GM19467 (cell line): ENCODE measurements at regions not wholly inside any gene's neighbourhood (a gene's known extent, or its start where the extent isn't known, plus 50 kb on each side); places are given as distances from the start of the nearest gene placed in this dataset.

Experiments
- ATAC-seq: cut with Tn5 transposase; IDR thresholded peaks from one replicate; pipeline ENCODE4 v1.9.1; 2021; ENCODE audit warnings: mild to moderate bottlenecking, moderate library complexity; ENCODE audit not compliant: unreplicated experiment

GRCh38 chr4:159443975-159444374, 341.1 kb downstream of the RAPGEF2 start:
- ATAC-seq: no peak

- no peak for ATAC-seq
These were observed 341.8 kb downstream of the RAPGEF2 start for GRCh38 chr4:159444678-159445077.

- no peak for ATAC-seq
These were observed 342.8 kb downstream of the RAPGEF2 start for GRCh38 chr4:159445692-159446091.

- ATAC-seq: peak; percentile 98
These were observed 343.5 kb downstream of the RAPGEF2 start for GRCh38 chr4:159446266-159446976.

- no peak for ATAC-seq
These were observed 344.4 kb downstream of the RAPGEF2 start for GRCh38 chr4:159447296-159447695.

GRCh38 chr4:159451006-159451405, 348.1 kb downstream of the RAPGEF2 start:
- ATAC-seq: no peak

- ATAC-seq: no peak
These were observed 352.9 kb downstream of the RAPGEF2 start for GRCh38 chr4:159455675-159456237.

- no peak for ATAC-seq
These were observed 357.5 kb downstream of the RAPGEF2 start for GRCh38 chr4:159460371-159460770.

- no peak for ATAC-seq
These were observed 360.4 kb downstream of the RAPGEF2 start for GRCh38 chr4:159463235-159463634.

GRCh38 chr4:159464302-159464701, 361.4 kb downstream of the RAPGEF2 start:
- no peak for ATAC-seq

- no peak for ATAC-seq
These were observed 374.0 kb downstream of the RAPGEF2 start for GRCh38 chr4:159476886-159477285.

GRCh38 chr4:159480826-159481225, 377.9 kb downstream of the RAPGEF2 start:
- no peak for ATAC-seq

- ATAC-seq: no peak
These were observed 379.1 kb downstream of the RAPGEF2 start for GRCh38 chr4:159481936-159482335.

- ATAC-seq: no peak
These were observed 380.4 kb downstream of the RAPGEF2 start for GRCh38 chr4:159483110-159483781.

- no peak for ATAC-seq
These were observed 381.2 kb downstream of the RAPGEF2 start for GRCh38 chr4:159483782-159484741.

GRCh38 chr4:159484864-159485263, 382.0 kb downstream of the RAPGEF2 start:
- ATAC-seq: no peak

GRCh38 chr4:159487284-159487747, 384.4 kb downstream of the RAPGEF2 start:
- peak; percentile 97 for ATAC-seq

- ATAC-seq: no peak
These were observed 386.8 kb downstream of the RAPGEF2 start for GRCh38 chr4:159489646-159490045.

- ATAC-seq: no peak
These were observed 392.8 kb downstream of the RAPGEF2 start for GRCh38 chr4:159495515-159496236.

GRCh38 chr4:159496248-159496647, 393.4 kb downstream of the RAPGEF2 start:
- ATAC-seq: no peak
